ENCODE measurements at regions not wholly inside any gene's neighbourhood (a gene's known extent, or its start where the extent isn't known, plus 50 kb on each side); places are given as distances from the start of the nearest gene placed in this dataset.

GRCh38 chr6:167553736-167554119, 228.8 kb downstream of the TTLL2 start:
- DNase-seq (ENCODE audit: low spot score) (no peak), ATAC-seq (peak; percentile 37), FAIRE-seq (no peak)
- ChIA-PET POLR2A (no interaction called here), CTCF (ENCODE audit: low intra/inter-chr PET ratio, low total read pairs) (no interaction called here)
- Histone ChIP-seq H3K36me3 (replicated peaks in 1 of 2; ENCODE audit: control insufficient read depth in 1 of 2, insufficient read depth in 2 of 2, low read length in 2 of 2) (no peaks in the 10 kb centered on the region), H3K9ac (ENCODE audit: insufficient read depth, low read depth, low read length) (no peak overlapping the region; the same call in 1 of the 2 replicates), H3K79me2 (ENCODE audit: insufficient read depth, low read length) (no peaks in the 10 kb centered on the region), H3K4me1 (ENCODE audit: insufficient read depth, low read length) (peaks cover 64% of the 10 kb centered on the region), H3K4me3 (replicated peaks in 1 of 3; ENCODE audit: insufficient read depth in 1 of 3, low read depth in 2 of 3, low read length in 3 of 3) (0 out of 6 replicates have a peak overlapping the region, but pooled peaks of 1 of the 3 experiments have one; percentile 3), H3K27ac (ENCODE audit: extremely low read length, insufficient read depth, low read length) (no peak overlapping the region), H3K9me3 (ENCODE audit: low read length) (no peaks in the 10 kb centered on the region), H4K20me1 (ENCODE audit: insufficient read depth, low read length) (no peaks in the 10 kb centered on the region), H3K27me3 (ENCODE audit: control insufficient read depth in 1 of 2, insufficient read depth in 2 of 2, low read length in 2 of 2) (peaks cover 5 to 9% of the 10 kb centered on the region in 2 experiments; a peak in 3 of 5 replicates), H2AFZ (ENCODE audit: low read length) (no peak overlapping the region), H3K4me2 (ENCODE audit: low read depth, low read length) (peak overlapping the region; percentile 48)
- intact Hi-C loops (cut with micrococcal nuclease; ENCODE audit: unreplicated experiment) (no loop called here), in situ Hi-C loops (cut with HindIII; ENCODE audit: extremely low pct_ligation_motif_present, low pct_unique_long_range_greater_than_20kb) (no loop called here)
- 42% methylated on average over 6 of the region's 9 CpGs for WGBS (ENCODE audit: low lambda C conversion rate)
- BruUV-seq (replicated peaks): no TSS peak
- TF ChIP-seq ZFX (CRISPR knock-in tag; IDR thresholded peaks at IDR 0.05; ENCODE audit: low read depth): 0 out of 2 replicates have a peak, but pooled peaks have one; percentile 40
- no peak for TF ChIP-seq THAP7 (CRISPR knock-in tag; IDR thresholded peaks at IDR 0.05)
- TF ChIP-seq ZNF687 (CRISPR knock-in tag; IDR thresholded peaks at IDR 0.05): peak; percentile 65
- TF ChIP-seq SRY (CRISPR knock-in tag; IDR thresholded peaks at IDR 0.05): no peak
- no peak for TF ChIP-seq ZFYVE20 (CRISPR knock-in tag; IDR thresholded peaks at IDR 0.05; ENCODE audit: borderline replicate concordance, low read depth)
- 0 out of 2 replicates have a peak, but pooled peaks have one; percentile 31 for TF ChIP-seq RBAK (CRISPR knock-in tag; IDR thresholded peaks at IDR 0.05)
- no peak for TF ChIP-seq ZNF225 (CRISPR knock-in tag; IDR thresholded peaks at IDR 0.05)
- peak; percentile 33; the same call in 1 of the 2 replicates for TF ChIP-seq CTCF (CRISPR knock-in tag; IDR thresholded peaks at IDR 0.05)
- TF ChIP-seq ARNTL (CRISPR knock-in tag; IDR thresholded peaks at IDR 0.05): no peak
- TF ChIP-seq ZNF280D (CRISPR knock-in tag; IDR thresholded peaks at IDR 0.05): 0 out of 2 replicates have a peak, but pooled peaks have one; percentile 68
- no peak for TF ChIP-seq ZNF235 (CRISPR knock-in tag; IDR thresholded peaks at IDR 0.05; ENCODE audit: borderline replicate concordance)
- no peak for TF ChIP-seq CREM (IDR thresholded peaks at IDR 0.05)
- no peak for TF ChIP-seq CREM (CRISPR knock-in tag; IDR thresholded peaks at IDR 0.05)
- TF ChIP-seq MAX (IDR thresholded peaks at IDR 0.05): peak; percentile 56; the same call in 1 of the 2 replicates
